ENCODE measurements at regions not wholly inside any gene's neighbourhood (a gene's known extent, or its start where the extent isn't known, plus 50 kb on each side); places are given as distances from the start of the nearest gene placed in this dataset.

DNA sequence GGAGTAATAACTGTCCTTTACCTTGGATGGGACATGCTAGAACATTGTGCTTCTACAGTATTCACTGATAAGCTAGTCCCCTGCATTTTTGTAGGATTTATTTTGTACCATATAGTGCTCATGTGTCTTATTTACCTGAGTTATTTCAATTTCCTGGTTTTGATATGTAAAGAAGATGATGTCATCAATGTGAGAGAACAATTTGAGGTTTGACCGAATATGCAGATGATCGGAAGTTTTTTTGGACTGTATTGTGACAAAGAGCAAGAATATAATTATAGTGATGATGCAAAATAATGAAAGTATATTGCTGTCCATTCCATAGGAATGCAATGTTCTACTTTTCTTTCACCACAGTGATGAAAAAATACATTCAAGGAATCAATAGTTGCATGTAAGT is 114.8 kb downstream of the RERGL start:
- WGBS (ENCODE audit: low lambda C conversion rate): 45% methylated on average over 2 of the region's 2 CpGs
- DNase-seq: no peak
- CTCF ChIA-PET: interaction anchor here (0.9 kb wide), 1 partner anchor 17 kb away, joined by 3 read pairs; no protein-coding TSS in a partner anchor
- POLR2A ChIA-PET: no interaction called here
- H3K27ac ChIP-seq (ENCODE audit: low read depth in 2 of 2, low read length in 1 of 2): no peak overlapping the region
- H3K9me3 ChIP-seq: no peaks in the 10 kb centered on the region
- no peaks in the 10 kb centered on the region for H3K79me2 ChIP-seq (ENCODE audit: insufficient read depth)
- H3K36me3 ChIP-seq (replicated peaks in 1 of 2; ENCODE audit: control insufficient read depth in 1 of 2, insufficient read depth in 2 of 2, low read length in 1 of 2): no peaks in the 10 kb centered on the region
- no peak overlapping the region for H3K4me3 ChIP-seq (ENCODE audit: low read depth in 2 of 2, low read length in 1 of 2)
- H3K4me2 ChIP-seq: no peak overlapping the region
- H3F3A ChIP-seq (replicated peaks; ENCODE audit: insufficient read depth): no peaks in the 10 kb centered on the region
- H2AFZ ChIP-seq (ENCODE audit: low read depth): no peak overlapping the region
- no peaks in the 10 kb centered on the region for H3K9me2 ChIP-seq
- no peaks in the 10 kb centered on the region for H3K4me1 ChIP-seq (ENCODE audit: control insufficient read depth in 1 of 2, insufficient read depth in 2 of 2, low read depth in 1 of 2, low read length in 1 of 2)
- no peak overlapping the region for H3K9ac ChIP-seq
- TF ChIP-seq, protein P1, sequence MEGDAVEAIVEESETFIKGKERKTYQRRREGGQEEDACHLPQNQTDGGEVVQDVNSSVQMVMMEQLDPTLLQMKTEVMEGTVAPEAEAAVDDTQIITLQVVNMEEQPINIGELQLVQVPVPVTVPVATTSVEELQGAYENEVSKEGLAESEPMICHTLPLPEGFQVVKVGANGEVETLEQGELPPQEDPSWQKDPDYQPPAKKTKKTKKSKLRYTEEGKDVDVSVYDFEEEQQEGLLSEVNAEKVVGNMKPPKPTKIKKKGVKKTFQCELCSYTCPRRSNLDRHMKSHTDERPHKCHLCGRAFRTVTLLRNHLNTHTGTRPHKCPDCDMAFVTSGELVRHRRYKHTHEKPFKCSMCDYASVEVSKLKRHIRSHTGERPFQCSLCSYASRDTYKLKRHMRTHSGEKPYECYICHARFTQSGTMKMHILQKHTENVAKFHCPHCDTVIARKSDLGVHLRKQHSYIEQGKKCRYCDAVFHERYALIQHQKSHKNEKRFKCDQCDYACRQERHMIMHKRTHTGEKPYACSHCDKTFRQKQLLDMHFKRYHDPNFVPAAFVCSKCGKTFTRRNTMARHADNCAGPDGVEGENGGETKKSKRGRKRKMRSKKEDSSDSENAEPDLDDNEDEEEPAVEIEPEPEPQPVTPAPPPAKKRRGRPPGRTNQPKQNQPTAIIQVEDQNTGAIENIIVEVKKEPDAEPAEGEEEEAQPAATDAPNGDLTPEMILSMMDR (IDR thresholded peaks at IDR 0.05): no peak
- no peak for TF ChIP-seq JUND (IDR thresholded peaks at IDR 0.05)
- H4K20me1 ChIP-seq (ENCODE audit: insufficient read depth): no peaks in the 10 kb centered on the region
- no peaks in the 10 kb centered on the region for H3K27me3 ChIP-seq (ENCODE audit: insufficient read depth)

DNA sequence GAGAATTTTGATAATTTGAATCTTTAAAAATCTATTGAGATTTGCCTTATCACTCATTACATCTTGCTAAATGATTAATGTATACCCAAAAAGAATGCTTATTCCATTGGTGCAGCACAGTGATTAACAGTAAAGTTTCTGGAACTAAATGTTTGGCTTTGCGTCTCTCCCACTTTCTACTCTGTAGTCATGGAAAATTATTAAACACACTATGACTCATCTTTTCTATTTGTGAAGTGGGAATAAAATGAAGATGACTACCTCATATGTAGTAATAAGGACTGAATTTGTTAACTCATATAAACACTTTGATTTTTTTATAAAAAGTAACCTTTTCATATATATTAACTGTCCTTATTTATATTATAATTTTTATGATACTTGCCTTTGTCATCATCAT is 118.1 kb downstream of the RERGL start:
- Histone ChIP-seq H3K27ac (ENCODE audit: low read depth in 2 of 2, low read length in 1 of 2) (no peak overlapping the region), H4K20me1 (ENCODE audit: insufficient read depth) (no peaks in the 10 kb centered on the region), H3K9ac (no peak overlapping the region), H3K27me3 (ENCODE audit: insufficient read depth) (no peaks in the 10 kb centered on the region), H3K79me2 (ENCODE audit: insufficient read depth) (no peaks in the 10 kb centered on the region), H3K4me3 (ENCODE audit: low read depth in 2 of 2, low read length in 1 of 2) (no peak overlapping the region), H3K9me2 (no peaks in the 10 kb centered on the region), H3F3A (replicated peaks; ENCODE audit: insufficient read depth) (no peaks in the 10 kb centered on the region), H3K9me3 (no peaks in the 10 kb centered on the region), H2AFZ (ENCODE audit: low read depth) (no peak overlapping the region), H3K4me2 (no peak overlapping the region), H3K4me1 (ENCODE audit: control insufficient read depth in 1 of 2, insufficient read depth in 2 of 2, low read depth in 1 of 2, low read length in 1 of 2) (no peaks in the 10 kb centered on the region), H3K36me3 (replicated peaks in 1 of 2; ENCODE audit: control insufficient read depth in 1 of 2, insufficient read depth in 2 of 2, low read length in 1 of 2) (no peaks in the 10 kb centered on the region)
- POLR2A ChIA-PET: no interaction called here
- 6% methylated on average over 1 of the region's 1 CpG for WGBS (ENCODE audit: low lambda C conversion rate)
- DNase-seq: no peak
- CTCF ChIA-PET: no interaction called here
- TF ChIP-seq MEF2A (IDR thresholded peaks at IDR 0.05; ENCODE audit: borderline replicate concordance, low read depth) (no peak), EP300 (IDR thresholded peaks at IDR 0.05; ENCODE audit: borderline replicate concordance in 1 of 2, low read depth in 1 of 2, low read length in 1 of 2) (no peak), GATA2 (CRISPR knock-in tag; IDR thresholded peaks at IDR 0.05) (no peak), MXI1 (IDR thresholded peaks at IDR 0.05; ENCODE audit: low read depth, low read length) (no peak), SMC3 (IDR thresholded peaks at IDR 0.05; ENCODE audit: low read depth, low read length) (no peak), TEAD4 (IDR thresholded peaks at IDR 0.05; ENCODE audit: borderline replicate concordance, insufficient read depth) (no peak), FOXM1 (IDR thresholded peaks at IDR 0.05; ENCODE audit: low read depth) (no peak), RCOR1 (IDR thresholded peaks at IDR 0.05; ENCODE audit: low read length) (no peak), ELF1 (IDR thresholded peaks at IDR 0.05) (no peak), FOSL2 (IDR thresholded peaks at IDR 0.05; ENCODE audit: borderline replicate concordance, low read depth) (no peak), RFX5 (IDR thresholded peaks at IDR 0.05; ENCODE audit: low read length) (no peak), RAD21 (IDR thresholded peaks at IDR 0.05; ENCODE audit: low read length) (no peak)
- TF ChIP-seq, protein P2, sequence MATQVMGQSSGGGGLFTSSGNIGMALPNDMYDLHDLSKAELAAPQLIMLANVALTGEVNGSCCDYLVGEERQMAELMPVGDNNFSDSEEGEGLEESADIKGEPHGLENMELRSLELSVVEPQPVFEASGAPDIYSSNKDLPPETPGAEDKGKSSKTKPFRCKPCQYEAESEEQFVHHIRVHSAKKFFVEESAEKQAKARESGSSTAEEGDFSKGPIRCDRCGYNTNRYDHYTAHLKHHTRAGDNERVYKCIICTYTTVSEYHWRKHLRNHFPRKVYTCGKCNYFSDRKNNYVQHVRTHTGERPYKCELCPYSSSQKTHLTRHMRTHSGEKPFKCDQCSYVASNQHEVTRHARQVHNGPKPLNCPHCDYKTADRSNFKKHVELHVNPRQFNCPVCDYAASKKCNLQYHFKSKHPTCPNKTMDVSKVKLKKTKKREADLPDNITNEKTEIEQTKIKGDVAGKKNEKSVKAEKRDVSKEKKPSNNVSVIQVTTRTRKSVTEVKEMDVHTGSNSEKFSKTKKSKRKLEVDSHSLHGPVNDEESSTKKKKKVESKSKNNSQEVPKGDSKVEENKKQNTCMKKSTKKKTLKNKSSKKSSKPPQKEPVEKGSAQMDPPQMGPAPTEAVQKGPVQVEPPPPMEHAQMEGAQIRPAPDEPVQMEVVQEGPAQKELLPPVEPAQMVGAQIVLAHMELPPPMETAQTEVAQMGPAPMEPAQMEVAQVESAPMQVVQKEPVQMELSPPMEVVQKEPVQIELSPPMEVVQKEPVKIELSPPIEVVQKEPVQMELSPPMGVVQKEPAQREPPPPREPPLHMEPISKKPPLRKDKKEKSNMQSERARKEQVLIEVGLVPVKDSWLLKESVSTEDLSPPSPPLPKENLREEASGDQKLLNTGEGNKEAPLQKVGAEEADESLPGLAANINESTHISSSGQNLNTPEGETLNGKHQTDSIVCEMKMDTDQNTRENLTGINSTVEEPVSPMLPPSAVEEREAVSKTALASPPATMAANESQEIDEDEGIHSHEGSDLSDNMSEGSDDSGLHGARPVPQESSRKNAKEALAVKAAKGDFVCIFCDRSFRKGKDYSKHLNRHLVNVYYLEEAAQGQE (IDR thresholded peaks at IDR 0.05; ENCODE audit: low read depth, low read length): no peak
- TF ChIP-seq, protein P1 (IDR thresholded peaks at IDR 0.05): no peak
- TF ChIP-seq, protein P3, sequence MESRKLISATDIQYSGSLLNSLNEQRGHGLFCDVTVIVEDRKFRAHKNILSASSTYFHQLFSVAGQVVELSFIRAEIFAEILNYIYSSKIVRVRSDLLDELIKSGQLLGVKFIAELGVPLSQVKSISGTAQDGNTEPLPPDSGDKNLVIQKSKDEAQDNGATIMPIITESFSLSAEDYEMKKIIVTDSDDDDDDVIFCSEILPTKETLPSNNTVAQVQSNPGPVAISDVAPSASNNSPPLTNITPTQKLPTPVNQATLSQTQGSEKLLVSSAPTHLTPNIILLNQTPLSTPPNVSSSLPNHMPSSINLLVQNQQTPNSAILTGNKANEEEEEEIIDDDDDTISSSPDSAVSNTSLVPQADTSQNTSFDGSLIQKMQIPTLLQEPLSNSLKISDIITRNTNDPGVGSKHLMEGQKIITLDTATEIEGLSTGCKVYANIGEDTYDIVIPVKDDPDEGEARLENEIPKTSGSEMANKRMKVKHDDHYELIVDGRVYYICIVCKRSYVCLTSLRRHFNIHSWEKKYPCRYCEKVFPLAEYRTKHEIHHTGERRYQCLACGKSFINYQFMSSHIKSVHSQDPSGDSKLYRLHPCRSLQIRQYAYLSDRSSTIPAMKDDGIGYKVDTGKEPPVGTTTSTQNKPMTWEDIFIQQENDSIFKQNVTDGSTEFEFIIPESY (IDR thresholded peaks at IDR 0.05; ENCODE audit: borderline replicate concordance, low read depth): no peak
- TF ChIP-seq, protein P4, sequence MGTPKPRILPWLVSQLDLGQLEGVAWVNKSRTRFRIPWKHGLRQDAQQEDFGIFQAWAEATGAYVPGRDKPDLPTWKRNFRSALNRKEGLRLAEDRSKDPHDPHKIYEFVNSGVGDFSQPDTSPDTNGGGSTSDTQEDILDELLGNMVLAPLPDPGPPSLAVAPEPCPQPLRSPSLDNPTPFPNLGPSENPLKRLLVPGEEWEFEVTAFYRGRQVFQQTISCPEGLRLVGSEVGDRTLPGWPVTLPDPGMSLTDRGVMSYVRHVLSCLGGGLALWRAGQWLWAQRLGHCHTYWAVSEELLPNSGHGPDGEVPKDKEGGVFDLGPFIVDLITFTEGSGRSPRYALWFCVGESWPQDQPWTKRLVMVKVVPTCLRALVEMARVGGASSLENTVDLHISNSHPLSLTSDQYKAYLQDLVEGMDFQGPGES (IDR thresholded peaks at IDR 0.05; ENCODE audit: low read depth, low read length): no peak
